Karpas-422 (cell line): ENCODE measurements at regions not wholly inside any gene's neighbourhood (a gene's known extent, or its start where the extent isn't known, plus 50 kb on each side); places are given as distances from the start of the nearest gene placed in this dataset.

Source experiments
- DNase-seq: peaks from one replicate; pipeline ENCODE4 v3.0.0-alpha.2; 2015
- H2AFZ ChIP-seq: fragments of 200-600 bp; sonication (generic); 2 replicates; pipeline ENCODE4 v1.6.1; 2014; ENCODE audit warnings: antibody characterized with exemption, low read length, mixed read lengths
- H3K27ac ChIP-seq: fragments of 200-600 bp; sonication (generic); 2 replicates; pipeline ENCODE4 v1.5.1; 2014; ENCODE audit warnings: mild to moderate bottlenecking, low read length, moderate library complexity
- H3K27me3 ChIP-seq: fragments of 200-600 bp; sonication (generic); 2 replicates; pipeline ENCODE4 v1.6.1; 2014; ENCODE audit warnings: low read length, mixed read lengths
- H3K36me3 ChIP-seq: fragments of 200-600 bp; sonication (generic); 2 replicates; pipeline ENCODE4 v1.6.1; 2014; ENCODE audit warnings: low read length, mixed read lengths; ENCODE audit not compliant: insufficient read depth
- H3K4me1 ChIP-seq: fragments of 200-600 bp; sonication (generic); 2 replicates; pipeline ENCODE4 v1.6.1; 2014; ENCODE audit warnings: mild to moderate bottlenecking, low read length, mixed read lengths
- H3K4me2 ChIP-seq: fragments of 200-600 bp; sonication (generic); 2 replicates; pipeline ENCODE4 v1.6.1; 2014; ENCODE audit warnings: low read length, low read depth, mild to moderate bottlenecking; ENCODE audit not compliant: poor library complexity, severe bottlenecking
- H3K4me3 ChIP-seq: fragments of 200-600 bp; sonication (generic); 2 replicates; pipeline ENCODE4 v1.5.1; 2014; ENCODE audit warnings: mild to moderate bottlenecking, antibody characterized with exemption, low read length, mixed read lengths
- H3K79me2 ChIP-seq: fragments of 200-600 bp; sonication (generic); 2 replicates; pipeline ENCODE4 v1.6.1; 2014; ENCODE audit warnings: mild to moderate bottlenecking, low read length, mixed read lengths
- H3K9ac ChIP-seq: fragments of 200-600 bp; sonication (generic); 2 replicates; pipeline ENCODE4 v1.6.0; 2014; ENCODE audit warnings: low read length
- H3K9me2 ChIP-seq: fragments of 200-600 bp; sonication (generic), shearing (Covaris generic); replicated peaks from 2 replicates; pipeline ENCODE4 v1.6.0; 2014; ENCODE audit warnings: mild to moderate bottlenecking, low read length, moderate library complexity; ENCODE audit not compliant: insufficient read depth
- H3K9me3 ChIP-seq: fragments of 300-700, 200-600 bp; sonication (generic); 2 replicates; pipeline ENCODE4 v1.6.1; 2014; ENCODE audit warnings: low read length, mixed read lengths
- H4K20me1 ChIP-seq: fragments of 200-600 bp; sonication (generic); 2 replicates; pipeline ENCODE4 v1.6.1; 2014; ENCODE audit warnings: mild to moderate bottlenecking, antibody characterized with exemption, low read length, low read depth; ENCODE audit not compliant: insufficient read depth

DNA sequence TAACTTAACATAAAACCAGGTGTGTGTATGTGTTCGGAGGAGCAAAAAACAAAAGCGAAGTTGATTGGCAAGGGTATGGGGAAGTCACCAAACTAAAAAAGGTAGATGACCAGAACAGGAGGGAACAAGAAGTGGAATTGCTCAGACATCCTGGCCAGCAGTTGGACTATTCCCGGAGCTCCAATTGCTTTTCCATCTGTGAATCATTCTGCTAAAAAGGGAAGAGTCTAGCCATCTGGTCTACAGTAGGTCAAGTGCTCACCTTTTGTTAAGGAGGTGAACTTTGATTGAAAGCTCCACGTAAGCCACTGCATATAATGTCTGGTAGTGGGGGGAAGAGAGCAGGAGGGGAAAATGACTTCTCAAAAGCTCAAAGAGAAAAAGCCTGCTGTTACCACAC, 50.0 kb upstream of the BET1 start:
- Histone ChIP-seq H3K9ac (no peak overlapping the region), H3K4me1 (peaks cover 23% of the 10 kb centered on the region), H4K20me1 (no peaks in the 10 kb centered on the region), H3K79me2 (no peaks in the 10 kb centered on the region), H3K4me2 (no peak overlapping the region), H3K9me2 (no peaks in the 10 kb centered on the region), H3K27ac (no peak overlapping the region), H3K27me3 (no peaks in the 10 kb centered on the region), H3K36me3 (no peaks in the 10 kb centered on the region), H3K4me3 (no peak overlapping the region), H3K9me3 (no peaks in the 10 kb centered on the region), H2AFZ (no peak overlapping the region)
- DNase-seq = no peak

DNA sequence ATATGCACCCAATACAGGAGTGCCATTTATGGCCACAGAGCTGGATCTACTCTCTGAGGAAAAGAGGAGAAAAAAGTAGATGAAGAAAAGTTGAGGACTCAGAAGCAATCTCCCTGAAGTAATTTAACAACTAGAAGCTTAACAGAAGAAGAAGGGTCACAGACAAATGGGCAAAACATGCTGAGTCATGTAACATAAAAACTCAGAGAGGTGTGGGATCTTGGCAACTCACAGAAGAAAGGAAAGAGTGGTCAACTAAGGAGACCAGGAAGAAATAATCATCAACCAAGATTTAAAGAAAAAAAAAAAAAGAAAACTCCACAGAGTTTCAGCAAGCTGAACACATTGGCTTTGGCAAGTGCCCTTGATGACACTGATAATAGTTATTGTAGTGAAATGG, 51.8 kb upstream of the BET1 start:
- no peak overlapping the region for H3K4me2 ChIP-seq
- H4K20me1 ChIP-seq = no peaks in the 10 kb centered on the region
- DNase-seq = no peak
- no peaks in the 10 kb centered on the region for H3K9me3 ChIP-seq
- no peaks in the 10 kb centered on the region for H3K27me3 ChIP-seq
- H3K79me2 ChIP-seq = no peaks in the 10 kb centered on the region
- no peak overlapping the region for H2AFZ ChIP-seq
- no peak overlapping the region for H3K9ac ChIP-seq
- no peak overlapping the region for H3K27ac ChIP-seq
- H3K9me2 ChIP-seq = no peaks in the 10 kb centered on the region
- no peak overlapping the region for H3K4me3 ChIP-seq
- H3K36me3 ChIP-seq = no peaks in the 10 kb centered on the region
- peaks cover 12% of the 10 kb centered on the region for H3K4me1 ChIP-seq

DNA sequence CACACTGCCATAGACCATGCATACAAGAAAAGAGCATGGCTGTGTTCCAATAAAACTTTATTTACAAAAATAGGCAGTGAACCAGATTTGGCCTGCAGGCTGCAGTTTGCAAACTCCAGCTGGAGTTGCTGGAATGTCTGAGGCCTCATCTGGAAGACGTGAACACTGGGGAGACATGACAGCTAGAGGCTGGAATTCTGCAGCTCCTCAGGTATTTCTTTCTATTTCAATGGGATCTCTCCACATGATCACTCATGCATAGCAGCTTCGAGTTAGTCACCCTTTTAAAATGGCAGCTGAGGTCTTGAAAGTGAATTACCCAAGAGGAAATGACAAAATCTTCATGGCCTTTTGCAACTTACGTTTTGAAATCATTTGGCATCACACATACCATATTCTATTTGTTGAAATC, 52.6 kb upstream of the BET1 start:
- Histone ChIP-seq H3K36me3 (no peaks in the 10 kb centered on the region), H3K9me3 (no peaks in the 10 kb centered on the region), H3K79me2 (no peaks in the 10 kb centered on the region), H3K27me3 (no peaks in the 10 kb centered on the region), H3K27ac (no peak overlapping the region), H3K4me1 (peaks cover 12% of the 10 kb centered on the region), H4K20me1 (no peaks in the 10 kb centered on the region), H2AFZ (no peak overlapping the region), H3K4me3 (no peak overlapping the region), H3K4me2 (no peak overlapping the region), H3K9ac (no peak overlapping the region), H3K9me2 (no peaks in the 10 kb centered on the region)
- DNase-seq = no peak

DNA sequence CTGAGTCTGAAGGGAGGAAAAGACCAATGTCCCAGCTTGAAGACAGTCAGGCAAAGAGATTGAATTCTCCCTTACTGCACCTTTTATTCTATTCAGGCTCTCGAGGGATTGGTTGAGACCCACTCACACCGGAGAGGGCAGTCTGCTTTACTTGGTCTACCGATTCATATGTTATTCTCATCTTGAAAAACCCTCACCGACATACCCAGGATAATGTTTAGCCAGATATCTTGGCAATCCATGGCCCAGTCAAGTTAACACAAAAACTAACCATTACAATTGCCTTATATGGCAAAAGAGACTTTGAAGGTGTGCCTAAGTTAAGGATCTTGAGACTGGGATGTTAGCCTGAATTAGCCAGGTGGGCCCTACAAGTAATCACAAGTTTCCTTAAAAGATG, 53.8 kb upstream of the BET1 start:
- no peaks in the 10 kb centered on the region for H3K27me3 ChIP-seq
- DNase-seq = no peak
- H3K4me3 ChIP-seq = no peak overlapping the region
- H3K36me3 ChIP-seq = no peaks in the 10 kb centered on the region
- no peak overlapping the region for H2AFZ ChIP-seq
- H3K27ac ChIP-seq = no peak overlapping the region
- no peaks in the 10 kb centered on the region for H3K9me3 ChIP-seq
- H3K9me2 ChIP-seq = no peaks in the 10 kb centered on the region
- peaks cover under 1% of the 10 kb centered on the region; the same call in 1 of the 2 replicates for H3K4me1 ChIP-seq
- H3K9ac ChIP-seq = no peak overlapping the region
- no peak overlapping the region for H3K4me2 ChIP-seq
- H3K79me2 ChIP-seq = no peaks in the 10 kb centered on the region
- H4K20me1 ChIP-seq = no peaks in the 10 kb centered on the region

GRCh38 chr7:94059746-94060145, 55.6 kb upstream of the BET1 start:
- no peak overlapping the region for H3K4me2 ChIP-seq
- no peaks in the 10 kb centered on the region for H3K36me3 ChIP-seq
- no peaks in the 10 kb centered on the region for H4K20me1 ChIP-seq
- H2AFZ ChIP-seq = no peak overlapping the region
- H3K4me1 ChIP-seq = no peaks in the 10 kb centered on the region
- no peak overlapping the region for H3K27ac ChIP-seq
- H3K9ac ChIP-seq = no peak overlapping the region
- DNase-seq = no peak
- no peaks in the 10 kb centered on the region for H3K79me2 ChIP-seq
- H3K4me3 ChIP-seq = no peak overlapping the region
- no peaks in the 10 kb centered on the region for H3K9me3 ChIP-seq
- H3K27me3 ChIP-seq = no peaks in the 10 kb centered on the region
- no peaks in the 10 kb centered on the region for H3K9me2 ChIP-seq

DNA sequence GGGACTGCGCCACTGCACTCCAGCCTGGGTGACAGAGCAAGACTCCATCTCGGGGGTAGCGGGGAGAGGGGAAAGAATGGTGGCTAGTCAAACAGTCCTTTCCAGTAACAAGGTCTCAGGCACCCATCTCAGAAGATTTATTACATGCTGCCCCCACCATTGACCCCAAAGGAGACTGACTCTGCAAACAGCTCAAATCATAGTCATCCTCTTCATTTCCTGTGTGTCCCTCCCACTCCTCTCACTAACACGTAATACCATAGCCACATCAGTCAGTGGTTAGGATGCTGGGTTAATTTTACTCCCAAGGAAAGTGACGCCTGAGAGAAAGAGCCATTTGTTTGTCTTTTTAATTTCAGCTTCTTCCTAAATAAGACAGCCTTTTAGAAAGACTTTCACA, 56.6 kb upstream of the BET1 start:
- H3K9ac ChIP-seq = no peak overlapping the region
- H3K79me2 ChIP-seq = no peaks in the 10 kb centered on the region
- no peaks in the 10 kb centered on the region for H3K4me1 ChIP-seq
- DNase-seq = no peak
- no peaks in the 10 kb centered on the region for H4K20me1 ChIP-seq
- H3K4me2 ChIP-seq = no peak overlapping the region
- H2AFZ ChIP-seq = no peak overlapping the region
- no peaks in the 10 kb centered on the region for H3K27me3 ChIP-seq
- no peaks in the 10 kb centered on the region for H3K9me2 ChIP-seq
- H3K4me3 ChIP-seq = no peak overlapping the region
- no peaks in the 10 kb centered on the region for H3K36me3 ChIP-seq
- no peak overlapping the region for H3K27ac ChIP-seq
- H3K9me3 ChIP-seq = no peaks in the 10 kb centered on the region

GRCh38 chr7:94061326-94061725, 57.2 kb upstream of the BET1 start:
- H3K79me2 ChIP-seq = no peaks in the 10 kb centered on the region
- no peaks in the 10 kb centered on the region for H3K9me2 ChIP-seq
- no peak overlapping the region for H3K9ac ChIP-seq
- no peak overlapping the region for H2AFZ ChIP-seq
- no peak for DNase-seq
- H3K4me2 ChIP-seq = no peak overlapping the region
- H3K4me1 ChIP-seq = no peaks in the 10 kb centered on the region
- H3K36me3 ChIP-seq = no peaks in the 10 kb centered on the region
- H3K4me3 ChIP-seq = no peak overlapping the region
- H3K27ac ChIP-seq = no peak overlapping the region
- H4K20me1 ChIP-seq = no peaks in the 10 kb centered on the region
- no peaks in the 10 kb centered on the region for H3K27me3 ChIP-seq
- H3K9me3 ChIP-seq = no peaks in the 10 kb centered on the region

DNA sequence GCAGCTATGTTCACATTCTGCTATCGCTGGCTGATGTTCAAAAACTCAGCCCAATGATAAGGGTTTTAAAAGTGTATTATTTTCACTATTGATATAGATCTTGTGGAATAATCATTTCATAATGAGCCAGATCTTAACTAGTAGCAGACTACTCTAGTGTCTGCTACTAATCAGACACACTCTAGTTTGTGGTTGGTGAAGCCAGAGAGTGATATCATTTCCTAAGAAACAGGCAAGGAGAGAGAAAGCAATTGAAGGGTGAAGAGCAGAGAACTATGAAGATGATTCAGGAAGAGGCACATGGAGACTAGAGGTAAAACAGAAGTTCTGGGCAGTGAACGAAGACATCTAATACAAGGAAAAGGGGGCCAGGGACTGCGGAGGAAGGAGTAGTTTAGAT, 58.2 kb upstream of the BET1 start:
- no peak overlapping the region for H3K9ac ChIP-seq
- H3K79me2 ChIP-seq = no peaks in the 10 kb centered on the region
- no peaks in the 10 kb centered on the region for H3K36me3 ChIP-seq
- no peaks in the 10 kb centered on the region for H3K27me3 ChIP-seq
- no peak overlapping the region for H3K4me3 ChIP-seq
- H3K9me3 ChIP-seq = no peaks in the 10 kb centered on the region
- H2AFZ ChIP-seq = no peak overlapping the region
- H3K4me2 ChIP-seq = no peak overlapping the region
- no peak overlapping the region for H3K27ac ChIP-seq
- no peaks in the 10 kb centered on the region for H3K9me2 ChIP-seq
- H4K20me1 ChIP-seq = no peaks in the 10 kb centered on the region
- no peak for DNase-seq
- H3K4me1 ChIP-seq = no peaks in the 10 kb centered on the region; the same call in 1 of the 2 replicates

GRCh38 chr7:94064541-94065191, 60.5 kb upstream of the BET1 start:
- Histone ChIP-seq H3K9me3 (no peaks in the 10 kb centered on the region), H3K27me3 (no peaks in the 10 kb centered on the region), H2AFZ (no peak overlapping the region), H3K79me2 (no peaks in the 10 kb centered on the region), H3K36me3 (no peaks in the 10 kb centered on the region), H3K9ac (no peak overlapping the region), H3K9me2 (no peaks in the 10 kb centered on the region), H3K4me2 (no peak overlapping the region), H3K4me3 (no peak overlapping the region), H3K4me1 (peaks cover 17% of the 10 kb centered on the region), H4K20me1 (no peaks in the 10 kb centered on the region), H3K27ac (no peak overlapping the region)
- DNase-seq = no peak
